GM12878 (cell line): ENCODE measurements at regions not wholly inside any gene's neighbourhood (a gene's known extent, or its start where the extent isn't known, plus 50 kb on each side); places are given as distances from the start of the nearest gene placed in this dataset.

Experiments used
- ATAC-seq: fragments of 200-7000 bp; cut with Tn5 transposase; 3 replicates; pipeline ENCODE4 v1.9.1; 2020; ENCODE audit warnings: mild to moderate bottlenecking, moderate library complexity
- BruUV-seq: library from RNA; stranded (reverse); fragments of 400-500 nt; replicated peaks from 2 replicates; lab custom pipeline; 2021; lab: Mats Ljungman, UMichigan
- CTCF ChIA-PET: fragments of 300-600 bp; sonication (Branson Sonifier 250); formaldehyde crosslinking; extraction: SDS; loops from one replicate; lab custom pipeline; 2021; ENCODE audit warnings: inconsistent platforms; lab: Yijun Ruan, JAX
- POLR2A ChIA-PET: fragments of 350-600 bp; formaldehyde crosslinking; extraction: SDS; loops from one replicate; lab custom pipeline; 2021; ENCODE audit warnings: inconsistent platforms; lab: Charles Lee
- RAD21 ChIA-PET: fragments of 300-600 bp; sonication (Branson Sonifier 250); formaldehyde crosslinking; loops from one replicate; lab custom pipeline; 2023; ENCODE audit warnings: antibody characterized with exemption; ENCODE audit not compliant: unreplicated experiment; lab: Charles Lee
- SMC1A ChIA-PET: fragments of 300-600 bp; sonication (Branson Sonifier 250); formaldehyde crosslinking; loops from one replicate; lab custom pipeline; 2023; ENCODE audit not compliant: unreplicated experiment, uncharacterized antibody; lab: Charles Lee
- DNase-seq: peaks from one replicate; pipeline ENCODE4 v3.0.0-alpha.2; 2011; ENCODE audit warnings: low read depth, low spot score
- FAIRE-seq: peaks from 3 replicates; lab custom pipeline; 2011; peaks lifted over from hg19 to GRCh38; lab: Jason Lieb, UNC
- H2AFZ ChIP-seq: 2 replicates; pipeline ENCODE4 v1.6.0; 2011; ENCODE audit warnings: low read depth, low read length, control low read depth; ENCODE audit not compliant: control insufficient read depth
- H3K27ac ChIP-seq: 2 replicates; pipeline ENCODE4 v1.5.1; 2011; ENCODE audit warnings: control low read depth; ENCODE audit not compliant: control insufficient read depth, insufficient read depth
- H3K27me3 ChIP-seq, 2 experiments: replicated peaks in 1 of 2; 2 replicates each; pipeline versions ENCODE4 v1.6.0 to v1.6.1; 2011; ENCODE audit warnings: low read length in 1 of 2; ENCODE audit not compliant: control insufficient read depth in 2 of 2, insufficient read depth in 2 of 2
- H3K36me3 ChIP-seq, 2 experiments: 2 replicates each; pipeline ENCODE4 v1.5.1; 2011; ENCODE audit warnings: low read length in 1 of 2; ENCODE audit not compliant: control insufficient read depth in 2 of 2, insufficient read depth in 2 of 2
- H3K4me1 ChIP-seq: 2 replicates; pipeline ENCODE4 v1.6.1; 2011; ENCODE audit warnings: mild to moderate bottlenecking, low read length, moderate library complexity, mixed read lengths; ENCODE audit not compliant: control insufficient read depth, insufficient read depth
- H3K4me2 ChIP-seq: 2 replicates; pipeline ENCODE4 v1.6.0; 2011; ENCODE audit warnings: control low read depth; ENCODE audit not compliant: control insufficient read depth, insufficient read depth
- H3K4me3 ChIP-seq: fragments of 200-600 bp; sonication (generic); 2 replicates; pipeline ENCODE4 v1.5.1; 2016
- H3K79me2 ChIP-seq: 2 replicates; pipeline ENCODE4 v1.6.0; 2011; ENCODE audit warnings: low read length; ENCODE audit not compliant: control insufficient read depth, insufficient read depth
- H3K9ac ChIP-seq: 2 replicates; pipeline ENCODE4 v1.8.0; 2011; ENCODE audit warnings: low read length, control low read depth, mixed read lengths; ENCODE audit not compliant: control insufficient read depth, insufficient read depth
- H3K9me3 ChIP-seq: replicated peaks from 3 replicates; pipeline ENCODE4 v1.5.1; 2011; ENCODE audit warnings: mild to moderate bottlenecking, low read length; ENCODE audit not compliant: control insufficient read depth, insufficient read depth
- H4K20me1 ChIP-seq: 2 replicates; pipeline ENCODE4 v1.6.0; 2011; ENCODE audit not compliant: control insufficient read depth, insufficient read depth
- CBX3 ChIP-seq: fragments of 200-600 bp; sonication (generic); IDR thresholded peaks from 2 replicates; pipeline ENCODE4 v1.6.1; 2016; ENCODE audit warnings: low read depth, borderline replicate concordance
- CREM ChIP-seq: IDR thresholded peaks from 2 replicates; pipeline ENCODE4 v1.6.1; 2014; ENCODE audit warnings: antibody characterized with exemption, low read depth
- EGR1 ChIP-seq, 2 experiments: IDR thresholded peaks; 1 replicate in 1 of 2; 2 replicates in 1 of 2; pipeline ENCODE4 v1.6.1; 2011 to 2012; ENCODE audit warnings: low read depth in 2 of 2, low read length in 2 of 2, borderline replicate concordance in 1 of 2, mild to moderate bottlenecking in 1 of 2, moderate library complexity in 1 of 2
- HDGF ChIP-seq: fragments of 450-650 bp; IDR thresholded peaks from 2 replicates; pipeline ENCODE4 v1.6.1; 2016; ENCODE audit warnings: antibody characterized with exemption
- HSF1 ChIP-seq: fragments of 150-350 bp; IDR thresholded peaks from 2 replicates; pipeline ENCODE4 v1.6.1; 2014; ENCODE audit warnings: mild to moderate bottlenecking, low read depth, low read length
- JUNB ChIP-seq: IDR thresholded peaks from 2 replicates; pipeline ENCODE4 v1.6.1; 2016; ENCODE audit warnings: antibody characterized with exemption, mild to moderate bottlenecking
- MLLT1 ChIP-seq: fragments of 450-650 bp; IDR thresholded peaks from 2 replicates; pipeline ENCODE4 v1.6.1; 2016; ENCODE audit warnings: mild to moderate bottlenecking
- MTA3 ChIP-seq: IDR thresholded peaks from 2 replicates; pipeline ENCODE4 v1.6.1; 2012; ENCODE audit warnings: low read length, inconsistent platforms, borderline replicate concordance
- NBN ChIP-seq: fragments of 450-650 bp; IDR thresholded peaks from 2 replicates; pipeline ENCODE4 v1.6.1; 2016
- ZNF217 ChIP-seq: fragments of 450-650 bp; IDR thresholded peaks from 2 replicates; pipeline ENCODE4 v1.6.1; 2017; ENCODE audit warnings: antibody characterized with exemption, mild to moderate bottlenecking
- WGBS: methylation state at CpG from one replicate; pipeline ENCODE4 v1.1.6; 2016; ENCODE audit warnings: low lambda C conversion rate; ENCODE audit not compliant: insufficient replicate concordance, insufficient coverage; ENCODE audit errors: missing lambda C conversion rate; 5-methylcytosine and 5-hydroxymethylcytosine counted together
- in situ Hi-C: fragments of 300-500 bp; cut with MboI; formaldehyde crosslinking; loops from 9 replicates; pipeline ENCODE4 v1.14.3; 2018; ENCODE audit warnings: mixed read lengths
- intact Hi-C: fragments of 100-400 bp; cut with micrococcal nuclease; formaldehyde crosslinking; loops from one replicate; pipeline ENCODE4 v1.14.2; 2022; ENCODE audit not compliant: unreplicated experiment

GRCh38 chr5:56612759-56613158, 202.6 kb upstream of the MAP3K1 start:
- in situ Hi-C loops = no loop called here
- TF ChIP-seq CREM = no peak
- TF ChIP-seq ZNF217 = no peak
- TF ChIP-seq MTA3 = no peak
- no peak for TF ChIP-seq JUNB
- TF ChIP-seq HSF1 = no peak
- TF ChIP-seq CBX3 = no peak
- TF ChIP-seq HDGF = no peak
- TF ChIP-seq EGR1 (IDR thresholded peaks at IDR 0.05; ENCODE audit: borderline replicate concordance in 1 of 2, low read depth in 2 of 2, low read length in 2 of 2) = no peak
- TF ChIP-seq MLLT1 = no peak
- TF ChIP-seq NBN = no peak
- TF ChIP-seq, all 136 proteins: peak for 0

More at GRCh38 chr5:56612759-56613158, 202.6 kb upstream of the MAP3K1 start:
- 5% methylated on average over 1 of the region's 1 CpG for WGBS
- Histone ChIP-seq H3K27me3 (no peaks in the 10 kb centered on the region), H3K27ac (no peak overlapping the region), H3K9ac (no peak overlapping the region), H4K20me1 (no peaks in the 10 kb centered on the region), H3K4me1 (no peaks in the 10 kb centered on the region; the same call in 1 of the 2 replicates), H3K9me3 (peaks cover 2% of the 10 kb centered on the region; the same call in 2 of the 3 replicates), H3K79me2 (no peaks in the 10 kb centered on the region), H3K4me2 (no peak overlapping the region), H3K36me3 (no peaks in the 10 kb centered on the region), H3K4me3 (no peak overlapping the region), H2AFZ (no peak overlapping the region)
- BruUV-seq = no TSS peak
- ChIA-PET RAD21 (no interaction called here), SMC1A (no interaction called here), POLR2A (interaction anchor here (0.7 kb wide), 1 partner anchor 24 kb away, joined by 3 read pairs; no protein-coding TSS in a partner anchor), CTCF (no interaction called here)
- intact Hi-C loops = no loop called here
- FAIRE-seq (no peak), DNase-seq (no peak), ATAC-seq (no peak)
